AML-193 (cell line): ENCODE measurements at regions not wholly inside any gene's neighbourhood (a gene's known extent, or its start where the extent isn't known, plus 50 kb on each side); places are given as distances from the start of the nearest gene placed in this dataset.

ENCODE experiments used
- DNase-seq, 2 experiments: peaks; one replicate each; lab custom pipeline; 2025; lab: John Stamatoyannopoulos, UW

DNA sequence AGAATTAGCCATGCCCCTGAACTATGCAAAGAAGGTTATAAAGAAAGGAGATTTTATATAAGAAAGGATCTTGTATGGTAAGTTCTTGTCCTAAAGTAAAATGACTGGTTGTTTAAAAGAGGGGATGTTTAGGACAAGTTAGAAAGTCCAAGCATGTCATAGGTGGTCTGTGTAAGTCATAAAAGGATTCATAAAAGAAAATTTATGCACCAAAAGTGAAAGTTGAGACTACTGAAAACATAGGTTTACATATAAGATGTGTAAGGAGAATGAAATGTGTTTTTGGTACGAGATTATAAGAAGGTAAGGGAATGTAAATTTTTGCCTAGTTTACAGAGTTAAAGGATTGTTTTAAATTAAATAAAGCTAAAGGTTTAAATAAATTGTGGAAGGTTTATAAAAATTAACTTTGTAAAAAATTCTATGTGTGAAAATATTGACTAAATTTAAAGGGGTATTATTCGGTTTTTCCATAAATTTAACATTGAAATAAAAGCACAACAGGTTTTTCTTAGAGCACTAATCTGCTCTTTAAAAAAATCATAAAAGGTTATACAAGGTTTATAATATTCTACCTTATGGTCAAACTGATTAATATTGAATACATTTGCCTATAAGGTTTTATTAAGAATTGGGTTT is 93.6 kb upstream of the UST start:
- DNase-seq: no peak

DNA sequence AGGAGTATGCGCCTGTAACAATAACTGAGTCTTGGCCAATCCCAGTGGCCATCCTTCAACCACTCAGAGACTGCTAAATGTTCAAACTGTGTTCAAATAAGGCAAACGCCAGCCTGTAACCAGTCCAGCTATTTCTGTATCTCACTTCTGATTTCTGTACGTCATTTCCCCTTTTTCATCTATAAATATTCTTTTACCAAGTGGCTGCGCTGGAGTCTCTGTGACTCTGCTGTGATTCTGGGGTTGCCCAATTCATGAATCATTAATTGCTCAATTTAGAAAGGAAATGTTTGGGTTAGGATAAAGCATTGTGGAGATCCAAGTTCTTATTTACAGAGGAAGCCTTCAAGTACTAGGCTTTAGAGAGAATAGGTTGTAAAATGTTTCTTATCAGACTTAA is 89.8 kb upstream of the UST start:
- DNase-seq: no peak

DNA sequence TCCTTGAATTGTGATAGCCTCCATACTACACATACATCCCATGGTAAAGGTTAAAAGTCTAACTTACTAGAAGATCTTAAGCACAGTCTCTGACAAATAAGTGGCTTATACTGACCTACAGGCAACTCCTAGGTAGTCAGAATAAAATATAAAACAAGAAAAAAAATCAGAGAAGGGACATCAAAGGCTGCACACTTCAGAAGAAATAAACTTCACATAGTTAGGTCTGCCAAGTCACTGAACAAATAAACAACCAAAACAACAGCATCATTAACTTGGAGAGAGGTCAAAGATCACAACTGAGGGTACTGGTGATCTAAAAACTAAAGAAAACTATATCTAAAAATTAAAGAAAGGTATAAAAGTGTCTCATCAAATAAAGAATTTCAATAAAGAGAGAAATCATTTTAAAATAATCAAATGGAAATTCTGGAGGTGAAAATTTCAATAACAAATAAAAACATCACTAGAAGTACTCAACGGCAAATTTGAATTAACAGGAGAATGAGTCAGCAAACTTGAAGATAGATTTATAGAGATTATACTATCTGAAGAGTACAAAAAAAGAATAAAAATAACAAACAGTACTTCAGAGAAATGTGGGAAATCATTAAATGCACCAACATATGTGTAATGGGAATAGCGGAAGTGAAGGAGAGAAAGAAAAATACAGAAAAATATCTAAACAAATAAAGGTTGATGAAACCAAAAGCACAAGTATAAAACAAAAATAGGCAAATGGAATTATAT is 88.0 kb upstream of the UST start:
- no peak for DNase-seq

DNA sequence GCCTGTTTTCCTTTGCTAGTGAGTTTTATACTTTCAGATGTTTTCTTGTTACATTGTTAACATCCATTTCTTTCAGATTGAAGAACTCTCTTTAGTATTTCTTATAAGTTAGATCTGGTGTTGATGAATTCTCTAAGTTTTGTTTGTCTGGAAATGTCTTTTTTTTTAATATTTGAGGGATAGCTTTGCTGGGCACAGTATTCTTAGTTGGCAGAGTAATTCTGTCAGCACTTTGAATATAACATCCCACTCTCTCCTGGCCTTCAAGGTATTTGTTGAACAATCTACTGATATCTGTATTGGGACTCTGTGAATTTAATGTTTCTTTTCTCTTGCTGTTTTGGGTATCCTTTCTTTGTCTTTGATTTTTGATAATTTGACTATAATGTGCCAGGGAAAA is 79.4 kb upstream of the UST start:
- DNase-seq: no peak

DNA sequence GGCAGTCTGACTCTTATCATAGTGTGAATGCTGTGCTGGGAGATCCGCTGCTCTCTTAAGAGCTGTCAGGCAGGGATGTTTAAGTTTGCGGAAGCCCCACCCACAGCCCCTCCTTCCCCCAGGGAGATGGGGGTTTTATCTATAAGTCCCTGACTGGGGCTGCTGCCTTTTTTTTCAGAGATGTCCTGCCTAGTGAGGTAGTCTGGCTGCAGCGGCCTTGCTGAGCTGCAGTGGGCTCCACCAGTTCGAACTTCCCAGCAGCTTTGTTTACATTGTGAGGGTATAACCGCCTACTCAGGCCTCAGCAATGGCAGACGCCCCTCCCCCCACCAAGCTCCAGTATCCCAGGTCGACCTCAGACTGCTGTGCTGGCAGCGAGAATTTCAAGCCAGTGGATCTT is 75.7 kb upstream of the UST start:
- DNase-seq: no peak

DNA sequence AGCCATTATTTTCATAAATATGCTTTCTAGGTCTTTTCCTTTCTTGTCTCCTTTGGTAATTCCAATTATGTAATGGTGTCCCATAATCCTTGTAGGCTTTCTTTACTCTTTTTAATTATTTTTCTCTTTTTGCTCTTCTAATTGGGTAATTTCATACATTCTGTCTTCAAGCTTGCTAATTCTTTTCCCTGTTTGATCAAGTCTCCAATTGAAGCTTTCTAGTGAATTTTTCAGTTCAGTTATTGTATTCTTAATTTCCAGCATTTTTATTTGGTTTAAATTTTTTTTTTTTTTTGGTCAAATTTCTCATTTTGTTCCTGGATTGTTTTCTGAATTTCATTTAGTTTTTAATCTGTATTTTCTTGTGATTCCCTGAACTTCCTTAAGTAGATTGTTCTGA is 74.9 kb upstream of the UST start:
- no peak for DNase-seq

DNA sequence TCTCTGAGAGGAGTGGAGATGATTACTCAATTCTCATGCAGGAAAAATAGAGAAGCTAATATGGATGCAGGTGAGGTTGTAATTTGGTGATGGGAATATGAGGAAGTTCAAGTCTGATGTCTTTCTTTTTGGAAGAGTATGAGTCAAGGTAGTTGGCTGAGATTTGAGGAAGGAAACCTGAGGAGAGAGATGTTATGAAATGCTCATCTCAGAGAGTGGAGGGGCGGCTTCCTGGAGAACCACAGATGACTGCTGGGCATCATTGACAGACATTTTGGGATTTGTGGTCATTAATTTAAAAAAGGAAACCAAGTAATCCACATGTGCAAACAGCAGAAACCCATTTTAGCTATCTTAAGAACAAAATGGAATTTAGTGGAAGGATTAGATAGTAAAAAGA is 72.5 kb upstream of the UST start:
- no peak for DNase-seq

DNA sequence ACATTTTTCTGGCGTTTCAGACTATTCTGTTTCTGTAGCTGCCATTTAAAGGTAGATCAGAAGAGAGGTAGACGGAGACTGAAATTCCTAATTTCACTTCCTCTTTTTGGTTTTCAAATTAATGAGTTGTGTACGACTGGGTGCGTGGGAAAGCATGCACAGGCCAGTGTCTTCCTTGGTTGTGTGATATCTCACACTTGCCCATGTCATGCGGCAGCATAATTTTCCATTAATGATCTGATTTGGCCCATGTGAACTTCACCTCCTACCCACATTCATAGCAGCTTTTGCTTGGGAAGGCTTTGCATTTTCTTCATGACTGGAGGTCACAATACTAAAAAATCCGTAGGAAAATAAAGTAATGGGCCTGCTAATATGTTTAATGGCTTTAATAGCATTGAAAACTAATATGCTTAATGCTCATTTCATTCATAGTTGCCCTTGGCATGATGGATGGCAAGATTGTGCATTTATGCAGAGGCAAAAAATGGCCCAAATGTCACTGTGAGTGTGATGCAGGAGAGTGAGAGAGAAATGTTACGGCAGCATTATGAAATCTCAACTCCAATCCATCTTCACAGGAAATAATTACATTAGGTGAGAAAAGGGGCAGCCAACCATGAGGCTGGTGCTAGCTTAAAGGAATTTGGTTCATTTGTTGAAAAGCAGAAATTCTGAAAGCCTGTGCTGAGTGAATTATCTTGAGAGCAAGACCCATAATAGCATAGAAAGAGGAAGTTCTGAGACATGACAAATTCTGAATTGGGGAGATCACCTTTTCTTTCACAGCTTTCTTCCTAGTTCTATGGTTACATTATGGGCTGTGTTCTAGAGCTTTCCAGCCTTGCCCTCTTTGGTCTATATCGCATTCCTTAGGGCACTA is 69.0 kb upstream of the UST start:
- no peak for DNase-seq

DNA sequence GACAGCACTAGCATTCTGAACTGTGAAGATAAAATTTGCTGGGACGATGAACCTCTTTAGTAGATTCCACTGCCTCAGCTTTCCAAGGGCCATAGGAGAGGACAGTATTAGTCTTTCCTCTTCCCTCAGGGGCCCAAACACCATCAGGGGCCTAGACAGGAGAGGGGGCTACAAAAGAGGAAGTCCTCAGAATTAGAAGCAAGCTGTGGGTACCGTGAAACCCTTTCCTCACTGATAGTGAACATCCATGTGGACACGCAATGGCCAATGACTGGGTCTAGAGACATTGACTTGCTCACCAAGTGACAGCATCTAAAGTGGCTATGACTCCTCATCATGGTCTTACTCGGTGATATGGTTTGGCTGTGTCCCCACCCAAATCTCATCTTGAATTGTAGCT is 68.1 kb upstream of the UST start:
- no peak for DNase-seq

DNA sequence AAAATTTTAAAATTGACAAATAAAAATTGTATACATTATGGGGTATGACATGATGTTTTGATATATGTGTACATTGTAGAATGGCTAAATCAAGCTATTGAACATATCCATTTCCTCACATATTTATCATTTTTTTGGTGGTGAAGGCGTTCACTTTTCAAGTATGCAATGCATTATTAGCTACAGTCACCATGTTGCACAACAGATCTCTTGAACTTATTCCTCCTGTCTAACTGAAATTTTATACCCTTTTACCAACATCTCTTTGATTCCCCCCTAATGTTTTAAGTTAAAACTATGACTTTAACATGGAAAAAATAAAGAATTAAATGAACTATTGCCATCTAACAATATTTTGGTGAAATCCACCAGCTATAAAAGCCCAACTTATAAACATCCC is 65.2 kb upstream of the UST start:
- no peak for DNase-seq

DNA sequence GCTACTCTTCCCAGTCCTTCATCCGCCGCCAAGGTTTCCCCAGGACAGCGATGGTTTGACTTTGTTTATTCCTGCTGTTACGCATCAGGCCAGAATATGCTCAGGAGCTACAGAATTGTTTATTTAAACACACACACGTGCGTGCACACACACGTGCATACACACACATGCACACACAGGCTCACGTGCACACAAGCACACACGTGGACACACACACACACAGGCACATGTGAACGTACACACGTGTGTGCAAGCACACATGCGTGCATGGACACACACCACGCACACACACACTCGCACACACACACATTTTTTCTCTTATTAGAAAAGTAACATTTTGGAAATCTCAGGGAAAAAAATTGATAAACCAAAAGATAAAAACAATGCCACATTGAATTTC is 64.6 kb upstream of the UST start:
- DNase-seq: no peak

DNA sequence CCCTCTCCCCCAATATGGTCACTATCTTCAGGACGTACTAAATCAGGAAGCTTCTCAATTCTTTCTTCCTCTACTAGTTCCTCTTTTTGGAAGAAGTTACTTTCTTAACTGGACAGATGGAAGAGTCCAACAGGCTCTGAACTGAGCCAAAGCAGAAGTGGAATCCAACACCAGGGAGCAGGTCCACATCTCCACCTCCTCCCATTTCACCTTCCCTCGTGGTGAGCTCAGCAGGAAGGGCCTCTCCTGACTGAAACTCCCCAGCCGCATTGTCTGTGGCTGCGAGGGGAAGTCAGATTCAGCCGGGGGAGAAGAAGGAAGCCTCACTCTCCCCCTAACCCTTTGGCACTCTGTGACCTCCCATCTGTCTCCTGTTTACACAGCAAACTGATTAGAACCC is 63.8 kb upstream of the UST start:
- peak; percentile 77 to 80 for DNase-seq

DNA sequence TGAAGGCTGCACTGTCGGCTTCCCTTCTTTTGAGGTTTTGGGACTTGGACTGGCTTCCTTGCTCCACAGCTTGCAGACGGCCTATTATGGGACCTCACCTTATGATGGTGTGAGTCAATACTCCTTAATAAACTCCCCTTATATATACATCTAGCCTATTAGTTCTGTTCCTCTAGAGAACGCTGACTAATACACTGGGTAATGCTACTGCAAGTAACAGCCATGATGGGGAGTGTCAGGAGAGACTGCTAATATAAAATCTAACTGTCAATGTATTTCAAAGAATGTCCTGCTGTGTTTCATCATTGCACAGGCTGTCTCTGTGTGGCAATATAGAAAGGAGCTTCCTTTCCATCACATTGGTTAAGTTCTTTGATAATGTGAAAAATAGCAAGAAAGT is 57.7 kb upstream of the UST start:
- DNase-seq: no peak

DNA sequence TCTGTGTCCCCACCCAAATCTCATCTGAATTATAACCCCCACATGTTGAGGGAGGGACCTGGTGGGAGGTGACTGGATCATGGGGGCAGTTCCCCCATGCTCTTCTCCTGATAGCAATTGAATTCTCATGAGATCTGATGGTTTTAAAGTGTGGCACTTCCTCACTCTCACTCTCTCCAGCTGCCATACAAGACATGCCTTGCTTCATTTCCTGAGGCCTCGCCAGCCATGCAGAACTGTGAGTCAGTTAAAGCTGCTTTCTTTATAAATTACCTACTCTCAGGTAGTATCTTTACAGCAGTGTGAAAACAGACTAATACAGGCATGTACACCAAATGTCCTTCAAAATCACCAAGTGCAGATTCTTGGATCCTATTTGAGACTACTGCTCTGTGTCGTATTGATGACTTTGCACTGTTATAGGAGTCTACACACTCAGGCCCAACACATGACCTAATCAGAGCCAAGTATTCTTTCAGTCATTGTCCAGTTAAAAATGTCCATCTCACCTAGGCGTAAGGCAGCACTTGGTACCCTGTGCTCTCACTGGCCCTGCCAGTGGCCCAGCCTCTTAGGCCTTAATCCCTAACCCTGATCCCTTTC is 52.8 kb upstream of the UST start:
- no peak for DNase-seq
